Tibial nerve (tissue), 4 donors: ENCODE measurements at regions not wholly inside any gene's neighbourhood (a gene's known extent, or its start where the extent isn't known, plus 50 kb on each side); places are given as distances from the start of the nearest gene placed in this dataset.

Experiments used
- DNase-seq, 2 donors: peaks; one replicate each; pipeline ENCODE4 v3.0.0-alpha.2; 2019; ENCODE audit warnings: low spot score in 2 of 2
- H3K27ac ChIP-seq, 4 donors: fragments of 200-600 bp; sonication (generic) in 3 of 4; one replicate each; pipeline ENCODE4 v1.5.1; 2017 to 2019; ENCODE audit warnings: mild to moderate bottlenecking in 1 of 4
- H3K27me3 ChIP-seq, 2 donors: fragments of 200-600 bp; sonication (generic) in 1 of 2; one replicate each; pipeline versions ENCODE4 v1.5.1 to v1.6.0; 2017 to 2019
- H3K36me3 ChIP-seq, 3 donors: fragments of 200-600 bp; sonication (generic); one replicate each; pipeline ENCODE4 v1.5.1; 2018 to 2019
- H3K4me1 ChIP-seq, 4 donors: fragments of 200-600 bp; sonication (generic) in 3 of 4; one replicate each; pipeline ENCODE4 v1.5.1; 2017 to 2019
- H3K4me3 ChIP-seq, 4 donors: fragments of 200-600 bp; sonication (generic) in 3 of 4; one replicate each; pipeline ENCODE4 v1.5.1; 2017 to 2019; ENCODE audit warnings: mild to moderate bottlenecking in 1 of 4, moderate library complexity in 1 of 4
- H3K9me3 ChIP-seq, 4 donors: fragments of 200-600 bp; sonication (generic) in 3 of 4; one replicate each; pipeline ENCODE4 v1.5.1; 2017 to 2019
- CTCF ChIP-seq, 5 experiments: fragments of 200-600 bp in 3 of 5; fragments of 450-650 bp in 2 of 5; sonication (generic) in 3 of 5; IDR thresholded peaks; one replicate each; pipeline ENCODE4 v1.5.1; 2016 to 2019; ENCODE audit warnings: antibody characterized with exemption in 5 of 5, mild to moderate bottlenecking in 3 of 5, moderate library complexity in 2 of 5
- EP300 ChIP-seq, 2 donors: sonication (generic); formaldehyde crosslinking; IDR thresholded peaks; one replicate each; pipeline ENCODE4 v1.6.1; 2017; ENCODE audit warnings: antibody characterized with exemption in 2 of 2, mild to moderate bottlenecking in 1 of 2
- POLR2A ChIP-seq, 2 donors: fragments of 450-650 bp; IDR thresholded peaks; one replicate each; pipeline ENCODE4 v1.6.1; 2017; ENCODE audit warnings: antibody characterized with exemption in 2 of 2, mild to moderate bottlenecking in 2 of 2, moderate library complexity in 2 of 2
- WGBS, 2 donors: methylation state at CpG; one replicate each; pipeline ENCODE4 v1.1.5; 2018; 5-methylcytosine and 5-hydroxymethylcytosine counted together

GRCh38 chr11:93256623-93257022, 58.8 kb upstream of the SLC36A4 start:
- DNase-seq: no peak
- H3K4me3 ChIP-seq: no peak overlapping the region
- no peaks in the 10 kb centered on the region for H3K36me3 ChIP-seq
- peaks cover 0 to 7% (median 0%) of the 10 kb centered on the region in 4 donors for H3K9me3 ChIP-seq
- H3K27ac ChIP-seq: no peak overlapping the region
- no peak for TF ChIP-seq CTCF (IDR thresholded peaks at IDR 0.05)
- no peak for TF ChIP-seq POLR2A (IDR thresholded peaks at IDR 0.05)
- no peak for TF ChIP-seq EP300 (IDR thresholded peaks at IDR 0.05)
- H3K27me3 ChIP-seq: no peaks in the 10 kb centered on the region
- no peaks in the 10 kb centered on the region for H3K4me1 ChIP-seq

DNA sequence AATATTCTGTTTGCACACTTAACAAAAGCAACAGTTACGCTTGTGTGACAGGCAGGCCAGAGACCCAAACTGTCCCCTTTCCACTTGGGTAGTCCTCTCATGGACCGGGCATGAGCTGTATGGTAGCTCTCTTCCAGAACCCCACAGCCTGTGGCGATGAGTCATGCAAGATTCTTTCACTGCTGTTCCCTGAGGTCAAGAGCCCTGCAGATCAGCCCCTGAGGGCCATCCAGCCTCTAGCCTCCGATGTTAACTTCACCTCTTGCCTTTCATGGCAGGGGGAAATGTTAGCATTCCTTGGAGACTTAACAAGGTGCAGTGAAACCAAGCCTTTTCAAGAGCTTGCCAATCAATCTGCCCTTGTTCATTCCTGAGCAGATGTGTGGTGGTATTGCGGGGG, 63.2 kb upstream of the DEUP1 start:
- H3K9me3 ChIP-seq: no peaks in the 10 kb centered on the region
- H3K27ac ChIP-seq: no peak overlapping the region
- H3K4me1 ChIP-seq: no peaks in the 10 kb centered on the region
- H3K4me3 ChIP-seq: no peak overlapping the region
- 84 to 87% methylated on average over 4 to 5 of the region's 5 CpGs for WGBS, 2 donors
- DNase-seq: no peak
- H3K27me3 ChIP-seq: no peaks in the 10 kb centered on the region
- TF ChIP-seq EP300 (IDR thresholded peaks at IDR 0.05) (no peak), CTCF (IDR thresholded peaks at IDR 0.05) (no peak), POLR2A (IDR thresholded peaks at IDR 0.05) (no peak)
- no peaks in the 10 kb centered on the region for H3K36me3 ChIP-seq

DNA sequence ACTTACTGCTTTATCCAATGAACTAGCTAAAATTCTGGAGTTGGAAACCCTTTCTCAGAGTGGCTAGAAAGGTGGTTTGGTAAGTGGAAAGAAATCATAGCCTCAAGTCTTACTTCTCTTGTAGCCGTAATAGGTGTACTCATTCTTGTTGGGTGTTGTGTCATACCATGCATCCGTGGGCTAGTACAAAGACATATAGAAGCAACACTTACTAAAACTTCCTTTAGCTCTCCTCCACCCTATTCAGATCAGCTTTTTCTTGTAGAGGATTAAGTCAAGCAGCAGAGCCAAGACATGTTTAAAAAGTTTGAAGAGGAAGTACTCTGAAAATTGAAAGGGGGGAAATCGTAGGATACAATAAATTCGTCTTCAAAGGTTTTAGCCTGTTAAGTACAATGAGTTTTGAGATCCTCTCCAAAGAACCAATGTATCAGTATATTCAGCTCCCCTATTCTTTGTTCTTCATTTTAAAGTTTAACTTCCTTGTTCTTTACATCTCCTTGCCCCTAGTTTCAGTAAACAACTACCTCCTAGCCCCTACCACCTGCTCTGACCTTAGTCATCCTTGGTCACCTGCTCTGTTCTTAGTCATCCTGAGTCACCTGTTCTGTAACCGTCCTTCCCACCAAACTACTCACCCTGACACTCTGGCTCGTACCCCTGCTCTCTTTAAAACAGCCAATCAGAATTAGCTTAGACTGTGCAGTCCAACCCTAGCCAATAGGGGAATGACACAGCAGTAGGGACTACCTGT, 62.1 kb upstream of the DEUP1 start:
- Histone ChIP-seq H3K4me1 (no peaks in the 10 kb centered on the region), H3K27me3 (no peaks in the 10 kb centered on the region), H3K9me3 (no peaks in the 10 kb centered on the region), H3K27ac (no peak overlapping the region), H3K36me3 (no peaks in the 10 kb centered on the region), H3K4me3 (no peak overlapping the region)
- DNase-seq: no peak
- WGBS, 2 donors: 79 to 81% methylated on average over 6 of the region's 6 CpGs
- no peak for TF ChIP-seq CTCF (IDR thresholded peaks at IDR 0.05)
- no peak for TF ChIP-seq EP300 (IDR thresholded peaks at IDR 0.05)
- TF ChIP-seq POLR2A (IDR thresholded peaks at IDR 0.05): no peak

DNA sequence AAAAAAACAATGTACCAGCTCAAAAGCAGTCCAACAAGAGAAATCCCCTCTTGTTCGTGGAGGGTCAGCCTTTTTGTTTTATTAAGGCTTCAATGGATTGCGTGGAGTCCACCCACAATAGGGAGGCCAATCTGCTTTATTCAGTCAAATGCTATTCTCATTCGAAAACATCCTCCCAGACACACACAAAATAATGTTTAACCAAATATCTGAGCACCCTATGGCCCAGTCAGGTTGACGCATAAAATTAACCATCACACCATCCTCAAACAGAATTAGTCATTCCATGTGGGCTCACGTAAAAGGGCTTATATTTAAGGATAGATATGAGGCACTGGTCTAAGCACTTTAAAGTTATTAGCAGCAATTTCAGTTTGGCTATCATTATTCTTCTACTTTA, 58.9 kb upstream of the DEUP1 start:
- H3K4me3 ChIP-seq: no peak overlapping the region
- no peaks in the 10 kb centered on the region for H3K36me3 ChIP-seq
- no peaks in the 10 kb centered on the region for H3K27me3 ChIP-seq
- 74 to 87% methylated on average over 5 of the region's 5 CpGs for WGBS, 2 donors
- no peak overlapping the region for H3K27ac ChIP-seq
- no peaks in the 10 kb centered on the region for H3K9me3 ChIP-seq
- TF ChIP-seq POLR2A (IDR thresholded peaks at IDR 0.05): no peak
- TF ChIP-seq CTCF (IDR thresholded peaks at IDR 0.05): no peak
- no peak for TF ChIP-seq EP300 (IDR thresholded peaks at IDR 0.05)
- no peaks in the 10 kb centered on the region for H3K4me1 ChIP-seq
- no peak for DNase-seq

GRCh38 chr11:93274851-93275250, 55.7 kb upstream of the DEUP1 start:
- Histone ChIP-seq H3K27me3 (no peaks in the 10 kb centered on the region), H3K9me3 (no peaks in the 10 kb centered on the region)

More at GRCh38 chr11:93274851-93275250, 55.7 kb upstream of the DEUP1 start:
- H3K36me3 ChIP-seq: no peaks in the 10 kb centered on the region
- H3K4me3 ChIP-seq: no peak overlapping the region
- no peak for DNase-seq
- TF ChIP-seq CTCF (IDR thresholded peaks at IDR 0.05) (no peak), POLR2A (IDR thresholded peaks at IDR 0.05) (no peak), EP300 (IDR thresholded peaks at IDR 0.05) (no peak)
- no peaks in the 10 kb centered on the region for H3K4me1 ChIP-seq
- H3K27ac ChIP-seq: no peak overlapping the region
